HG03432 (cell line): ENCODE measurements at regions not wholly inside any gene's neighbourhood (a gene's known extent, or its start where the extent isn't known, plus 50 kb on each side); places are given as distances from the start of the nearest gene placed in this dataset.
A peak's percentile ranks its signal among the peaks of the same experiment; 100 is the strongest.

Experiments used
- ATAC-seq: cut with Tn5 transposase; IDR thresholded peaks from one replicate; pipeline ENCODE4 v1.9.1; 2021; ENCODE audit warnings: mild to moderate bottlenecking, moderate library complexity; ENCODE audit not compliant: unreplicated experiment

GRCh38 chr3:181855825-181856224 lies 144.1 kb downstream of the SOX2 start:
- ATAC-seq: no peak

DNA sequence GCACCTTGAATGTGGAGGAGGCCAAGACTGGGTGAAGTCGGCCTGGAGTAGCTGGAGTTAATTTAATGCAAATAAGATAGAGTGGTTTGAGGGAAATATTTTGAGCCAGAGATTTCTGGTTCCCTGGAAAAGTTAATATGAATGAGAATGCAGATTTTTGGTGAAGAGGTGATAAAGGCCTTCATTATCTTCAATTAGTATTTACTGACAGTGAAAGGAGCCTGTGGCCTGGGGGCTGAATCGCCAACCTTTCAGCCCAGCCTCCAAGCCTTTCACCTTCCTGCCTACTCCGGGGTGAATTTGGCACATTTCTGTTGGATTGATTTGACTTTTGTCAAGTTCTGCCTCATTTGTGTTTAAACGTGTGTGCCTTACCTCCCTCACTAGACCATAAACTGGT lies 147.8 kb downstream of the SOX2 start:
- no peak for ATAC-seq

DNA sequence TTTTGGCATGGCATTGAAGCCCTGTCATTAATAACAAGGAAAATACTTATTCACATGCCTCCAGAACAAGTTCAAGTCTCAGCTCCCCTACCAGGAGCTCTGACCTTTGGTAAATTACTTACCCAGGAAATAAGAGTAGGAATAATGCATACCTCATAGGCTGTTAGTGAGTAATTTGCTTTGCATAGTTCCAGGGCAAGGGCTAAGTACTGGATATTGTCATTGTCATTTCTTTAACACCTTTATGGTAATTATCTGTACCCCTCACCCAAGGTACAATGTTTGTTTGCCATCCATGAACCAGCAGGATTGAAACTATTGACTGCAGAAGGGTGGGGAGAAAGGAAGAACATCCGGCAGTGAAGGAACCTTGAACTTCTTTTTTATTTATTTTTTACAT lies 148.5 kb downstream of the SOX2 start:
- ATAC-seq: no peak

DNA sequence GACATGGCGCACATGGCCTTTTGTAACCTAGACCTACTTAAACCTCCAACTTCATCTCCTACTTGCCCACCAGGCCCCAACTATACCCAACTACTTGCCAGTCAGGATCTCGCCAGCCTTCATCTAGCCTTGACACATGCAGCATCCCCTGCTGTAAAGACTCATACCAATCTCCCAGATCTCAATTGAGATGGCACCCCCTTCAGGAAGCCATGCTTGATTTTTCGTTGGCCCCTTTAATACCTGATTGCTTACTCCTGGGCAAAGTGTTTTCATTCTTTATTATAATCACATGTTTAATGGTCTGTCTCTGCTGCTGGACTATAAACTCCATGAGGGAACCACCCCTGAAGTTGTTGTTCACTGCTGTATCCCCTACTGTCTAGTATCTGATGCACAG lies 150.8 kb downstream of the SOX2 start:
- ATAC-seq: no peak

DNA sequence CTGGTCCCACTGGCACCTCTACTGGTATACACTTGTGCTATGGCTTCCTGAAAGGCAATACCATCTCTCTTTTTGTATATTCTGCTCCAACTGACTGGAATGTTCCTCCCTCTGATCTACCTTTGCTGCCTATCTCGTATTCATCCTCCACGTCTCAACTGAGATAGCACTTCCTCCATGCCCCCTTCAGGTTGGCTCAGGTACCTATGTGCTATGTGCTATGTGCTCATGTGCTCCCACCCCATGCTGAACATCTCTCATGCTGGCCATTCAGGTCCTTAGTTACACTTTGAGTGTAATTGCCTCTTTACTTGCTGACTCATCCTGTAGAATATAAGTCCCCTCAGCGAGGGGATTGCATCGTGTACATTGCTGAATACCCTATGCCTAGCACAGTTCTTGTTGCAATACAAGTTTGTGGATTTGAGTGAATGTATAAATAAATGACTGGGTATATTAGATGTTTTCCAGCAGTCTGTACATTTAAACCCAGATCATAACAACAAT lies 156.9 kb downstream of the SOX2 start:
- ATAC-seq: no peak

GRCh38 chr3:181872887-181873286 lies 161.2 kb downstream of the SOX2 start:
- no peak for ATAC-seq

- no peak for ATAC-seq
Observed at GRCh38 chr3:181879926-181880325, 168.2 kb downstream of the SOX2 start.

GRCh38 chr3:181880331-181880730 lies 168.6 kb downstream of the SOX2 start:
- no peak for ATAC-seq

DNA sequence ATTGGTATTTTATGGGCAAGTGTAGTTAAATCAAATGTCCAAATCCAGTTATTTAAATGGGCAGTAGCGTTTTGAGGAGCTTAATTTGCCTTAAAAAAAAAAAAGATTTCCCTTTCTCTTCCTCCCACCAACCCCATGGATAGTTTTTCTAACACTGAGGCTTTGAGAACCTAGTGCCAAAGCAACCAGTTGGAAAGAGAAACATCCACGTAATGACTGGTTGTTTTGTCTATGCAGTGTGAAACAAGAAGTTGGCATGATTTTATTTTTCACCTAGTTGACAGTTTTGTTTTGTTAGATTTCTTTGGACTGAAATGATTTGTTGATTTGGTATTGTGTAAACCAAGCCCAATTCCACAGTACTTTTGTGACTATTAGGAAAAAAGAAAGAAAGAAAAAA lies 170.0 kb downstream of the SOX2 start:
- ATAC-seq: no peak

DNA sequence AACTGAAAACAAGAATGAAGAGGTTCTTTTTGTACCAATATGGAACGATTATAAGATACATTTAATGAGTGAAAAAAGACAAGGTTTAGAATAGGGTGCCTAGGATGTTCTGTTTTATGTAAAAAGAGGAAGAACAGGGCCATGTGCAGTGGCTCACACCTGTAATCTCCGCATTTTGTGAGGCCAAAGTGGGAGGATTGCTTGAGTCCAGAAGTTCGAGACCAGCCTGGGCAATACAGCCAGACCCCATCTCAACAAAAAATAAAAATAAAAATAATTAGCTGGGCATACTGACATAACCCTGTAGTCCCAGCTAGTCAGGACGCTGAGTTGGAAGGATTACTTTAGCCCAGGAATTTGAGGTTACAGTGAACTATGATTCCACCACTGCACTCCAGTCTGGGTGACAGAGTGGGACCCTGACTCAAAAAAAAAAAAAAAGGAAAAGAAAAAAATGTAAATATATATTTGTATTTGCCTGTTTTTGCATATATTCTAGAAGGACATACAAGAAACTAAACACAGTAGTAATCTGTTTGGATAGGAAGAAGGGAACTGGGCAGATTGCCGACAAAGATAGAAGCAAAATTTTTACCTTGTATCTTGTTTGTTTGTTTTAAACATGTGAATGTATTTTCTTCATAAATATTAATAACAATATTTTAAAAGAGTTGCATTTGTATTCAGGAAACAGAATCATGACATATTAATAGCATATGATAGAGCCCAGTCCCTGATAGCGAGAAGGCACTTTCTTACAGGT lies 174.3 kb downstream of the SOX2 start:
- ATAC-seq: no peak

DNA sequence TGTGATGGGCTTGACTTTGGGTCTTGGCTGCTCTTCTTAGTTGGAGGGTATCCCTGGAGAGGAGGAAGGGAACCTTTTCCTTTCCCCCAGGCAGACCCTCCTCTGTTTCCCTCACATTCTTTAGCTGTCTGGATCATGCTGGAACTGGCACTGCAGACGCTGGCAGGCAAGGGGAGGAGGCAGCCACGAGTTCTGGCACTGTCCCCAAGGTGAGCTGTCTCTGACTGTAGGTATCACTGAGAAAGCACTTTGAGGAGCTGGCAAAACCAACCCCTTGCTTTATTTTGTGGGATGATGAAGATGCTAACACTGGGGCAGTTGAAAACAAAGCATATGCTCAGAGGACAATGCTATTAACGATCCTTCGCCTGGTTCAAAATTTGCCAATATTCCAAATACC lies 175.0 kb downstream of the SOX2 start:
- ATAC-seq: no peak

- ATAC-seq: no peak
Observed at GRCh38 chr3:181887685-181888084, 176.0 kb downstream of the SOX2 start.

DNA sequence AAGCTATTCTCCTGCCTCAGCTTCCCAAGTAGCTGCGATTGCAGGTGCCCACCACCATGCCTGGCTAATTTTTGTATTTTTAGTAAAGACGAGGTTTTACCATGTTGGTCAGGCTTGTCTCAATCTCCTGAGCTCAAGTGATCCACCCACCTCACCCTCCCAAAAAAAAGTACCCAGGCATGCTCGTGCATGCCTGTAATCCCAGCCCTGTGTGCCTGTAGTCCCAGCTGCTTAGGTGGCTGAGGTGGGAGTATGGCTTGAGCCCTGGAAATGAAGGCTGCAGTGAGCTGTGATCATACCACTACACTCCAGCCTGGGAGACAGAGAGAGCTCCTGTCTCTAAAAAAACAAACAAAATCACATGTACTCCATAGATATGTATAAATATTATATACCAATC lies 176.5 kb downstream of the SOX2 start:
- no peak for ATAC-seq

DNA sequence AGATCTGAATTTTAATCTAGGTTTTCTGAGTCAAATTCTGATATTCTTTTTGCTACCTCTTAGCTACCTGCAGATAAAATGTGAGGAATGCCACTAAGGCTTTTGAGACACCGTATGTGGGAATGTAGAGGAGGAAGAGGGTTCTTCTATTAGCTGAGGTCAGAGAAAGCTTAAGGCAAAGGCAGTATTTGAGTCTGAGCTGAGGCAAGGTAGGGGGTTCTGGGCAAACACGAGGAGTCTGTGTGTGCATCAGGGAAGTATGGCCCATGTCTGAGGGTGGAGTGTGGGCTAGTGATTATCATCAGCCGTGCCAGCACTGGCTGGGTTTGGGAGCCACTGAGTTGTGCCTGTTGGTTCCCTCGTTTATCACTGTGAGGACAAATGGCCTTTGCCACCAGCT lies 181.1 kb downstream of the SOX2 start:
- ATAC-seq: no peak

DNA sequence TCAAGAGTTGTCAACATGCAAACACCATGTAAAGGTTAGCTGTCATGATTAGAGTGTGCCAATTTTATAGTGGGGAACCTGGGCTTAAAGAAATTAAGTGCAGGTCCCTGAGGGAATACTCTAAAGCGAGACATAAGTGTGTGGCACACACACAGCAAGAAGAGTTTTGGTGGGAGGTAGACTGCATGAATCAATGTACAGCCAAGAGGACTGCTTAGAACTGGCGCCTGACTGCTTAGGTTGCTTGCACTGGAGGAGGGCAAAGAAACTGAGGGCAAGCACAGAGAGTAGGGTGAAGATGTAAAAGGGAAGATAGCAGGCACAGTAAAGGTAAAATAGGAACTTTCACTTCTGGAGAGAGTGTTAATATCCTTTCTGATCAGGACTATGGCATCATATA lies 184.9 kb downstream of the SOX2 start:
- ATAC-seq: no peak

DNA sequence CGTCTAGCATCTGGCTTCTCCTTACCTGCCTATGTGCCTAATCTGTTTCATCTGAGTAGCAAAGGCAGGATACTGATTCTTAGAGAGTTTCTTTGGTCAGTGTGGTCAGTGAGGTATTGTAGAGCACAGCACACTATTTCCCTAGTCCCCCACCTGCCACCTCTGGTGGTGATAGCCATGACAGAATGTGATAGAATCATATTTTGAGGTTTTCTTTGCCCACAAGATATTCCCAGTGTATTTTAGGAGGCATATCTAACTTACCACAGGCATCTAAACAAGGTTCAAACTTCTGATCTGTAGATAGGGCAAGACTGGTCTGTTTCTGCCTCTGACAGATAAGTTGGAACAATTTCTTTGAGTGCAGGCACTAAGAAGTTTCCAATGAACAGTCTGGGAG lies 188.0 kb downstream of the SOX2 start:
- peak; percentile 38 for ATAC-seq

GRCh38 chr3:181901626-181902025 lies 189.9 kb downstream of the SOX2 start:
- no peak for ATAC-seq

DNA sequence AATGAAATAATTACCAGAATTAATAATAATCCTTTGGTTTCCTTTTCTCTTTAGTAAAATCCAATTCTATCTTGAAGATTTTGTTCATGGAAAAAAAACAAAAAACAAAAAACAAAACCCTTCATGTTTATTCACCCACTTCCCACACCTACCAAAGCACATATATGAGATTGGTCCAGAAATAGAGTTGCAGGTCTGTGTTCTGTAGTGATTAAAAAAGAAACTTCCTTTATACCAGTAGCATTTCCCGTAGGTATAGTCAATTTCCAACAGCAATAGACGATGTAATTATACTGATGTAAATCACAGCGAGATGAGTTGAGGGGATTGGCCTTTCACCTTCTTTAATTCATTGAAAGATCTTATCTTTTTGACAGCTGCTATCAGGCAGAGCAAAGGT lies 194.6 kb downstream of the SOX2 start:
- ATAC-seq: peak; percentile 77

GRCh38 chr3:181909241-181909640 lies 197.5 kb downstream of the SOX2 start:
- no peak for ATAC-seq

DNA sequence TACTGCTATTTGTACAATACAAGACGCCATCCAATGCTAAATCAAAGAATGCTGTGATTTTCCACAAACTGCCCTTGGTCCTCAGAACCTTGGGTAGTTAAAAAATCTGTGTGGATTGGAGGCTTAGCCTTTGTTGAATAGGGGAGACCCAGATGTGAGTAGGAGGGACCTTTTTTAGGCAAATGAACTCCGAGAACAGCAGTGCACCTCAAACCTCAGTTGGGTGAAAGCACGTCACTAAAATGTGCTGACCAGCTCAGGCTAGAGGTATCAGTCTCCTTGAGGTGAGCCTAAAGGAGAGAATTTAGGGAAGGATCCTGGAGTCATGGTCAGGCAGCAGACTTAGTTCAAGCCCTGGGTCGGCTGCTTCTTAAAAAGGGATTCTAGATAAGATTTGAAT lies 200.7 kb downstream of the SOX2 start:
- ATAC-seq: no peak

GRCh38 chr3:181913254-181913653 lies 201.5 kb downstream of the SOX2 start:
- ATAC-seq: no peak

- no peak for ATAC-seq
Observed at GRCh38 chr3:181915551-181915950, 203.8 kb downstream of the SOX2 start.

DNA sequence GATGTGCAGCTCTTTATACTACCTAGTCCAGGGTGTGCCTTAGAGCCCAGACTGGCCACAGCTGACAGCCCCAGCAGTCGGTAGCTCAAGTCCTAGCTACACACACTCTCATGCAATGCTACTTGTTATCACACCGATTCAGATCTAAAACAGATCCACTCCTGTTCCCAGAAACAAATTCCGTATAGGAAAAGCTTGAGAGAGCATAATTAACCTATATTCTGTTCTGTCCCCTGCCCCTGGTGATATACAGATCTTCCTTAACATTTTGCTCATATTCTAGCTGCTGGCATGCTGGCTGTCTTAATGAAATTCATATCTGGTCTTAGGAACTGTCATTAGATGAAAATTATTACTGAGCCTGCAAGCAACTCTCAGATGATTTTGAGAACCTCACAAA lies 204.3 kb downstream of the SOX2 start:
- no peak for ATAC-seq
